Glutamatergic neuron (in vitro differentiated cells): ENCODE measurements at regions not wholly inside any gene's neighbourhood (a gene's known extent, or its start where the extent isn't known, plus 50 kb on each side); places are given as distances from the start of the nearest gene placed in this dataset.

Experiments used
- DNase-seq: peaks from one replicate; pipeline ENCODE4 v3.0.0; 2022
- H3K27ac Mint-ChIP-seq: one replicate; pipeline ENCODE4 v1.8.0; 2020; ENCODE audit warnings: mild to moderate bottlenecking, mixed read lengths, inconsistent platforms; ENCODE audit not compliant: unreplicated experiment
- H3K27me3 Mint-ChIP-seq: one replicate; pipeline ENCODE4 v1.8.0; 2020; ENCODE audit warnings: mild to moderate bottlenecking, moderate library complexity, mixed read lengths, inconsistent platforms; ENCODE audit not compliant: unreplicated experiment
- H3K36me3 Mint-ChIP-seq: one replicate; pipeline ENCODE4 v1.8.0; 2020; ENCODE audit warnings: mild to moderate bottlenecking, mixed read lengths, inconsistent platforms; ENCODE audit not compliant: unreplicated experiment
- H3K4me1 Mint-ChIP-seq: one replicate; pipeline ENCODE4 v1.8.0; 2020; ENCODE audit warnings: mild to moderate bottlenecking, low read depth, mixed read lengths, inconsistent platforms; ENCODE audit not compliant: unreplicated experiment
- H3K4me3 Mint-ChIP-seq: one replicate; pipeline ENCODE4 v1.8.0; 2020; ENCODE audit warnings: mild to moderate bottlenecking, mixed read lengths, inconsistent platforms; ENCODE audit not compliant: unreplicated experiment
- H3K9me3 Mint-ChIP-seq: one replicate; pipeline ENCODE4 v1.8.0; 2020; ENCODE audit warnings: mild to moderate bottlenecking, moderate library complexity, mixed read lengths, inconsistent platforms; ENCODE audit not compliant: unreplicated experiment
- CTCF ChIP-seq: fragments of 200-600 bp; sonication (generic); IDR thresholded peaks from one replicate; pipeline ENCODE4 v1.5.0; 2021; ENCODE audit not compliant: partially characterized antibody, unreplicated experiment

- no peaks in the 10 kb centered on the region for H3K27me3 Mint-ChIP-seq
- DNase-seq: no peak
- no peaks in the 10 kb centered on the region for H3K36me3 Mint-ChIP-seq
- H3K27ac Mint-ChIP-seq: no peak overlapping the region
- peaks cover 16% of the 10 kb centered on the region for H3K4me1 Mint-ChIP-seq
- H3K9me3 Mint-ChIP-seq: peaks cover 2% of the 10 kb centered on the region
- H3K4me3 Mint-ChIP-seq: no peak overlapping the region
- TF ChIP-seq CTCF: no peak
Measured at GRCh38 chr3:65019443-65020055, 331.7 kb upstream of the ADAMTS9 start.

GRCh38 chr3:65018801-65019200 is 331.0 kb upstream of the ADAMTS9 start:
- H3K4me1 Mint-ChIP-seq: peaks cover 16% of the 10 kb centered on the region
- H3K27ac Mint-ChIP-seq: no peak overlapping the region
- H3K9me3 Mint-ChIP-seq: peaks cover 2% of the 10 kb centered on the region
- no peaks in the 10 kb centered on the region for H3K36me3 Mint-ChIP-seq
- H3K4me3 Mint-ChIP-seq: no peak overlapping the region
- H3K27me3 Mint-ChIP-seq: no peaks in the 10 kb centered on the region
- DNase-seq: no peak
- TF ChIP-seq CTCF: no peak

DNA sequence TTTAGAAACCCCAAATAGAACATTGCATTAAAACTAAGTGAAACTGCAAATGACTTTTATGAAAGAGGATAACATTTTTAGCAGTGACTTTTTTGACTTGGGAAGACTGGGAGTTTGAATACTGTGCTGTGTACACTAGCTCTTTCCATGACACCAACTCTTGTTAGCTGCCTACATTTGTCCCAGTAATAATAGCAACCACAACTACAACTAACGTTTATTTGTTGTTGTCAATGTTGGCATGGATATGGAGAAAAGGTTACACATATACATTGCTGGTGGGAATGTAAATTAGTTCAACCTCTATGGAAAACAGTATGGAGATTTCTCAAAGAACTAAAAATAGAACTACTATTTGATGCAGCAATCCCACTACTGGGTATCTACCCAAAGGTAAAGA is 329.6 kb upstream of the ADAMTS9 start:
- no peak for TF ChIP-seq CTCF
- Mint-ChIP-seq H3K4me1 (peaks cover 16% of the 10 kb centered on the region), H3K27me3 (no peaks in the 10 kb centered on the region), H3K36me3 (no peaks in the 10 kb centered on the region), H3K27ac (no peak overlapping the region), H3K9me3 (peaks cover 4% of the 10 kb centered on the region), H3K4me3 (no peak overlapping the region)
- DNase-seq: no peak

GRCh38 chr3:65015711-65016110 is 327.9 kb upstream of the ADAMTS9 start:
- Mint-ChIP-seq H3K9me3 (peaks cover 4% of the 10 kb centered on the region), H3K36me3 (no peaks in the 10 kb centered on the region), H3K27me3 (no peaks in the 10 kb centered on the region), H3K4me1 (peaks cover 16% of the 10 kb centered on the region), H3K27ac (no peak overlapping the region), H3K4me3 (no peak overlapping the region)
- DNase-seq: no peak
- TF ChIP-seq CTCF: no peak

- Mint-ChIP-seq H3K27ac (no peak overlapping the region), H3K4me3 (no peak overlapping the region), H3K4me1 (peaks cover 11% of the 10 kb centered on the region), H3K9me3 (peaks cover 2% of the 10 kb centered on the region), H3K27me3 (no peaks in the 10 kb centered on the region), H3K36me3 (no peaks in the 10 kb centered on the region)
- TF ChIP-seq CTCF: no peak
- DNase-seq: no peak
Measured at GRCh38 chr3:65013053-65013452, 325.3 kb upstream of the ADAMTS9 start.
